ENCODE measurements at regions not wholly inside any gene's neighbourhood (a gene's known extent, or its start where the extent isn't known, plus 50 kb on each side); places are given as distances from the start of the nearest gene placed in this dataset.

GRCh38 chr14:62253911-62254310, 491.7 kb downstream of the SNAPC1 start:
- TF ChIP-seq, protein P1, sequence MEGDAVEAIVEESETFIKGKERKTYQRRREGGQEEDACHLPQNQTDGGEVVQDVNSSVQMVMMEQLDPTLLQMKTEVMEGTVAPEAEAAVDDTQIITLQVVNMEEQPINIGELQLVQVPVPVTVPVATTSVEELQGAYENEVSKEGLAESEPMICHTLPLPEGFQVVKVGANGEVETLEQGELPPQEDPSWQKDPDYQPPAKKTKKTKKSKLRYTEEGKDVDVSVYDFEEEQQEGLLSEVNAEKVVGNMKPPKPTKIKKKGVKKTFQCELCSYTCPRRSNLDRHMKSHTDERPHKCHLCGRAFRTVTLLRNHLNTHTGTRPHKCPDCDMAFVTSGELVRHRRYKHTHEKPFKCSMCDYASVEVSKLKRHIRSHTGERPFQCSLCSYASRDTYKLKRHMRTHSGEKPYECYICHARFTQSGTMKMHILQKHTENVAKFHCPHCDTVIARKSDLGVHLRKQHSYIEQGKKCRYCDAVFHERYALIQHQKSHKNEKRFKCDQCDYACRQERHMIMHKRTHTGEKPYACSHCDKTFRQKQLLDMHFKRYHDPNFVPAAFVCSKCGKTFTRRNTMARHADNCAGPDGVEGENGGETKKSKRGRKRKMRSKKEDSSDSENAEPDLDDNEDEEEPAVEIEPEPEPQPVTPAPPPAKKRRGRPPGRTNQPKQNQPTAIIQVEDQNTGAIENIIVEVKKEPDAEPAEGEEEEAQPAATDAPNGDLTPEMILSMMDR (IDR thresholded peaks at IDR 0.05): no peak
- no peak for TF ChIP-seq POLR2A (IDR thresholded peaks at IDR 0.05)
- TF ChIP-seq POLR2AphosphoS5 (IDR thresholded peaks at IDR 0.05): no peak
